Heart left ventricle (tissue), 16 donors: ENCODE measurements at regions not wholly inside any gene's neighbourhood (a gene's known extent, or its start where the extent isn't known, plus 50 kb on each side); places are given as distances from the start of the nearest gene placed in this dataset.

ENCODE experiments used
- ATAC-seq, 4 donors: fragments of 200-7000 bp; cut with Tn5 transposase; one replicate each; pipeline ENCODE4 v1.9.1; 2020 to 2022; ENCODE audit warnings: moderate library complexity in 4 of 4, mild to moderate bottlenecking in 3 of 4, moderate number of reproducible peaks in 1 of 4
- DNase-seq, 5 donors: peaks; one replicate each; pipeline ENCODE4 v3.0.0-alpha.2; 2020
- H3K27ac ChIP-seq, 12 donors: fragments of 200-600 bp; sonication (generic) in 4 of 12; one replicate each; pipeline versions ENCODE4 v1.5.0 to v1.8.0; 2016 to 2022; ENCODE audit warnings: mild to moderate bottlenecking in 2 of 12
- H3K27me3 ChIP-seq, 9 donors: fragments of 200-600 bp; sonication (generic) in 2 of 9; one replicate each; pipeline versions ENCODE4 v1.5.1 to v1.8.0; 2016 to 2022; ENCODE audit warnings: mild to moderate bottlenecking in 3 of 9
- H3K36me3 ChIP-seq, 9 donors: fragments of 200-600 bp; sonication (generic) in 2 of 9; one replicate each; pipeline versions ENCODE4 v1.5.0 to v1.8.0; 2018 to 2022; ENCODE audit warnings: mild to moderate bottlenecking in 2 of 9
- H3K4me1 ChIP-seq, 12 donors: fragments of 200-600 bp; sonication (generic) in 4 of 12; one replicate each; pipeline versions ENCODE4 v1.5.0 to v1.8.0; 2016 to 2022; ENCODE audit warnings: mild to moderate bottlenecking in 3 of 12
- H3K4me3 ChIP-seq, 12 donors: fragments of 200-600 bp; sonication (generic) in 4 of 12; one replicate each; pipeline versions ENCODE4 v1.5.0 to v1.8.0; 2017 to 2022; ENCODE audit warnings: mild to moderate bottlenecking in 9 of 12, moderate library complexity in 4 of 12
- H3K9me3 ChIP-seq, 12 donors: fragments of 200-600 bp; sonication (generic) in 4 of 12; one replicate each; pipeline versions ENCODE4 v1.5.0 to v1.8.0; 2016 to 2022; ENCODE audit warnings: mild to moderate bottlenecking in 1 of 12
- CTCF ChIP-seq, 12 donors: fragments of 200-600 bp; sonication (generic) in 4 of 12; IDR thresholded peaks; one replicate each; pipeline versions ENCODE4 v1.5.0 to v1.8.0; 2018 to 2022; ENCODE audit warnings: antibody characterized with exemption in 12 of 12, mild to moderate bottlenecking in 5 of 12
- POLR2A ChIP-seq, 2 donors: fragments of 450-650 bp; IDR thresholded peaks; one replicate each; pipeline ENCODE4 v1.6.1; 2017; ENCODE audit warnings: antibody characterized with exemption in 2 of 2, mild to moderate bottlenecking in 2 of 2, moderate library complexity in 2 of 2
- WGBS, 4 donors: extraction: QIAGEN DNeasy Blood & Tissue Kit in 2 of 4; methylation state at CpG; one replicate each; pipeline versions ENCODE4 v1.1.5 to v1.1.7; 2013 to 2018; 5-methylcytosine and 5-hydroxymethylcytosine counted together
- intact Hi-C, 10 donors: fragments of 100-400 bp; cut with DNase I; formaldehyde crosslinking; loops; one replicate each; pipeline versions ENCODE4 v1.11.1 to v1.14.2; 2022
- donor health status: ischemic (EF 13 %, LVEDD 7.1; RV severe dilation, severe dysfunction).
- donor health status: healthy with polysubstance abuse.
- donor health status: DM: no; HTN: yes; CAD: no.
- donor health status: DM: no; HTN: no; CAD: no.
- donor health status: ischemic (EF 25% LVEDD 6.9; RV normal size, moderate dysfunction).
- donor health status: ischemic (EF 25% LVEDD 5.7; RV mildly dilated, moderate dysfunction).
- donor health status: healthy.
- donor health status: DM: yes; HTN: yes; CAD: no.
- donor health status: ischemic (EF 35%, LVEDD 5.7; RV mildly dilated, moderate dysfunction).
- donor health status: nonischemic (EF 11% LVEDD 7.7; RV severe dilation, severe dysfunction).
- donor health status: DM: yes; HTN: yes; CAD: no.
- donor health status: PGD.
- donor health status: ischemic (EF 29% LVEDD 5.4; RV normal size, mild dysfunction).
- donor health status: nonischemic (EF 23%, LVEDD 6.1; RV moderate dilation, normal function).

GRCh38 chr2:120979398-120979797 is 243.7 kb downstream of the GLI2 start:
- DNase-seq (no peak), ATAC-seq (no peak)
- Histone ChIP-seq H3K36me3 (peaks cover 0 to 29% (median 0%) of the 10 kb centered on the region in 9 donors), H3K27me3 (no peaks in the 10 kb centered on the region), H3K27ac (no peak overlapping the region), H3K4me1 (no peaks in the 10 kb centered on the region), H3K4me3 (no peak overlapping the region), H3K9me3 (no peaks in the 10 kb centered on the region)
- 35 to 84% (median 52%) methylated on average over 2 of the region's 2 CpGs for WGBS, 4 donors
- no peak for TF ChIP-seq CTCF (IDR thresholded peaks at IDR 0.05)
- TF ChIP-seq POLR2A (IDR thresholded peaks at IDR 0.05) = no peak
- intact Hi-C loops = no loop called here

- Histone ChIP-seq H3K27ac (no peak overlapping the region), H3K36me3 (peaks cover 0 to 26% (median 0%) of the 10 kb centered on the region in 9 donors), H3K4me1 (no peaks in the 10 kb centered on the region), H3K27me3 (no peaks in the 10 kb centered on the region), H3K4me3 (no peak overlapping the region), H3K9me3 (no peaks in the 10 kb centered on the region)
- no peak for DNase-seq
- intact Hi-C loops = no loop called here
- ATAC-seq = no peak
- WGBS, 4 donors = 92 to 93% (median 93%) methylated on average over 8 of the region's 8 CpGs
- TF ChIP-seq POLR2A (IDR thresholded peaks at IDR 0.05) (no peak), CTCF (IDR thresholded peaks at IDR 0.05) (no peak)
Observed at GRCh38 chr2:120979921-120980320, 244.3 kb downstream of the GLI2 start.

GRCh38 chr2:120981443-120981842 is 245.8 kb downstream of the GLI2 start:
- Histone ChIP-seq H3K36me3 (peaks cover 0 to 27% (median 0%) of the 10 kb centered on the region in 9 donors), H3K9me3 (no peaks in the 10 kb centered on the region), H3K4me3 (no peak overlapping the region), H3K27me3 (no peaks in the 10 kb centered on the region), H3K4me1 (no peaks in the 10 kb centered on the region), H3K27ac (no peak overlapping the region)
- intact Hi-C loops = no loop called here
- TF ChIP-seq CTCF (IDR thresholded peaks at IDR 0.05) (no peak), POLR2A (IDR thresholded peaks at IDR 0.05) (no peak)
- DNase-seq (no peak), ATAC-seq (no peak)
- WGBS, 4 donors = 58 to 64% (median 63%) methylated on average over 4 of the region's 4 CpGs

GRCh38 chr2:120982598-120982997 is 246.9 kb downstream of the GLI2 start:
- Histone ChIP-seq H3K27ac (no peak overlapping the region), H3K4me3 (no peak overlapping the region), H3K27me3 (no peaks in the 10 kb centered on the region), H3K4me1 (no peaks in the 10 kb centered on the region), H3K36me3 (peaks cover 0 to 23% (median 0%) of the 10 kb centered on the region in 9 donors), H3K9me3 (no peaks in the 10 kb centered on the region)
- 56 to 85% (median 81%) methylated on average over 8 to 20 of the region's 20 CpGs for WGBS, 4 donors
- ATAC-seq (no peak), DNase-seq (no peak)
- TF ChIP-seq CTCF (IDR thresholded peaks at IDR 0.05) (no peak), POLR2A (IDR thresholded peaks at IDR 0.05) (no peak)
- intact Hi-C loops = no loop called here
